Fibroblast of mammary gland (primary cell): ENCODE measurements at regions not wholly inside any gene's neighbourhood (a gene's known extent, or its start where the extent isn't known, plus 50 kb on each side); places are given as distances from the start of the nearest gene placed in this dataset.

Experiments
- DNase-seq: peaks from one replicate; pipeline ENCODE4 v3.0.0-alpha.2; 2010; ENCODE audit warnings: low read depth
- H3K4me3 ChIP-seq: 2 replicates; pipeline ENCODE4 v1.5.1; 2011; ENCODE audit warnings: low read depth, mild to moderate bottlenecking, low read length, moderate library complexity; ENCODE audit not compliant: control insufficient read depth
- TF ChIP-seq, protein P1 (sequence below): conservative IDR thresholded peaks from 2 replicates; pipeline ENCODE4 v1.5.1; 2011; ENCODE audit warnings: low read depth, low read length, inconsistent platforms; ENCODE audit not compliant: control insufficient read depth, insufficient read depth

DNA sequence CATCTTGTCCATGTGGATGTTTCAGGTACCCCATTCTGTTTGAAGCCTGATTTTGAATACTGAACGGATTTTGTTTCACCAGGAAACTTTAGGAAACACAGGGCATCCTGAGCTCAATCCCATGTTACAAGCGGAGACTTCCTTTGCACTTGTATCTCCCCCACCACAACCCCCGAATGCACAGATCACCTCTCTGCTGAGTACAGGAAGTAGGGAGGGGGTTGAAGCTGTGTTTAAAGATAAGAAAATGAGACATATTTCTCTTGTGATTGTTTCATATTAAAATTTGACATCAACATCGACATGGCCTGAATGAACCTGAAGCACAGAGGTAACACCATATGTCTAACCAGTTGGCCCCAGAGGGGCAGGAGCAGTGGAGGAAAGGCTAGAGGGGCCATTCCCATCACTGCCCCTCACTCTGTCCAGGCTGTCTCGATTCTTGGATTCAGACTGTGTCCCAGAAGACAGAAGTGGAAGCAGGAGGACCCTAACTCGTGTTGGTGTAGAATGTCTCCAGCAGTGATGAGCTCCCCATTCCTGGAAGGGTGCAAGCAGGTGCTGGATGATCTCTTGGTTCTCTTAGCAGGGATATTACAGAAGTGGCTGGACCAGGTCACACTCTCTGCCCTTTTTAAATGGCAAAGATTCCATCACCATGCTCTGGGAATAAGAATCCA, 59.6 kb upstream of the IQSEC1 start:
- DNase-seq: no peak
- TF ChIP-seq, protein P1, sequence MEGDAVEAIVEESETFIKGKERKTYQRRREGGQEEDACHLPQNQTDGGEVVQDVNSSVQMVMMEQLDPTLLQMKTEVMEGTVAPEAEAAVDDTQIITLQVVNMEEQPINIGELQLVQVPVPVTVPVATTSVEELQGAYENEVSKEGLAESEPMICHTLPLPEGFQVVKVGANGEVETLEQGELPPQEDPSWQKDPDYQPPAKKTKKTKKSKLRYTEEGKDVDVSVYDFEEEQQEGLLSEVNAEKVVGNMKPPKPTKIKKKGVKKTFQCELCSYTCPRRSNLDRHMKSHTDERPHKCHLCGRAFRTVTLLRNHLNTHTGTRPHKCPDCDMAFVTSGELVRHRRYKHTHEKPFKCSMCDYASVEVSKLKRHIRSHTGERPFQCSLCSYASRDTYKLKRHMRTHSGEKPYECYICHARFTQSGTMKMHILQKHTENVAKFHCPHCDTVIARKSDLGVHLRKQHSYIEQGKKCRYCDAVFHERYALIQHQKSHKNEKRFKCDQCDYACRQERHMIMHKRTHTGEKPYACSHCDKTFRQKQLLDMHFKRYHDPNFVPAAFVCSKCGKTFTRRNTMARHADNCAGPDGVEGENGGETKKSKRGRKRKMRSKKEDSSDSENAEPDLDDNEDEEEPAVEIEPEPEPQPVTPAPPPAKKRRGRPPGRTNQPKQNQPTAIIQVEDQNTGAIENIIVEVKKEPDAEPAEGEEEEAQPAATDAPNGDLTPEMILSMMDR: no peak
- H3K4me3 ChIP-seq: no peak overlapping the region

DNA sequence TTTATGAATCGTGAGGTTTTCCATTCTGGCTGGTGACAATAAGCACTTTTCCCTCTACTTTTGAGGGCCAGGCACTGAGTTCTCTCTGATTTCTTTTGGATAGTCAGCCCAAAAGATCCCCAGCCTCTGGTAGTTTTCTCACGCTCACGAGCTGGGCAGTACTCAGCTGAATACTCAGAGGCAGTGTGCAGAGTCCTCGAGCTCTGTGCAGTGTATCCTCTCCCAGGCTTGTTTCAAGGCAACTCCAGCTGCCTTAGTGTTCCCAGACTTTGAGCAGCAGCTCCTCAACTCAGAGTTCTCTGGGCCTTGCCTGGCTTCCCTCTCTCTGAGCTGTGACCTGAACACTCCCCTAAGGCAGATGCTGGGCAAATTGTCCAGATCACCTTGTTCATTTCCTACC, 59.1 kb upstream of the IQSEC1 start:
- TF ChIP-seq, protein P1: no peak
- DNase-seq: no peak
- H3K4me3 ChIP-seq: no peak overlapping the region

DNA sequence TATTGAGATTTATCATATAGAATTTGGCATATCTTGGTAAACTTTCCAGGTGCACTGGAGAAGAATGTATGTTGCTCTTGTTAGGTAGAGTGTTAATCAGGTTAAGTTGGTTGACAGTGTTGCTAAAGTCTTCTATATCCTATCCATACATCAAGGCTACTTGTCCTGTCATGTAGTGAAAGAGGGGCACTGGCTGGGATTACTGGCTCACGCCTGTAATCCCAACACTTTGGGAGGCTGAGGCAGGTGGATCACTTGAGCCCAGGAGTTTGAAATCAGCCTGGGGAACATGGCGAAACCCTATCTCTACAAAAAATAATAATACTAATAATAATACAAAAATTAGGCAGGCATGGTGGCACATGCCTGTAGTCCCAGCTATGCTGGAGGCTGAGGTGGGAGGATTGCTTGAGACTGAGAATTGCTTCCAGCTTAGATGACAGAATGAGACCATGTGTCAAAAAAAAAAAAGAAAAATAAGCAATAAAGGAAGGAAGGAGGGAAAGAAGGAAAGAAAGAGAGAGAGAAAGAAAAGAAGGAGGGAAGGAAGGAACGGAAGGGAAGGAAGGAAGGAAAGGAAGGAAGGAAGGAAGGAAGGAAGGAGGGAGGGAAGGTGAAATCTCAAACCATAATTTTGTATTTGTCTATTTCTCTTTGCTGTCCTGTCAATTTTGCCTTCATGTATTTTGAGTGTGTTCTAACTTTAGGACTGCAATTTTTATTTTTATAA, 57.4 kb upstream of the IQSEC1 start:
- DNase-seq: no peak
- TF ChIP-seq, protein P1: no peak
- no peak overlapping the region for H3K4me3 ChIP-seq

DNA sequence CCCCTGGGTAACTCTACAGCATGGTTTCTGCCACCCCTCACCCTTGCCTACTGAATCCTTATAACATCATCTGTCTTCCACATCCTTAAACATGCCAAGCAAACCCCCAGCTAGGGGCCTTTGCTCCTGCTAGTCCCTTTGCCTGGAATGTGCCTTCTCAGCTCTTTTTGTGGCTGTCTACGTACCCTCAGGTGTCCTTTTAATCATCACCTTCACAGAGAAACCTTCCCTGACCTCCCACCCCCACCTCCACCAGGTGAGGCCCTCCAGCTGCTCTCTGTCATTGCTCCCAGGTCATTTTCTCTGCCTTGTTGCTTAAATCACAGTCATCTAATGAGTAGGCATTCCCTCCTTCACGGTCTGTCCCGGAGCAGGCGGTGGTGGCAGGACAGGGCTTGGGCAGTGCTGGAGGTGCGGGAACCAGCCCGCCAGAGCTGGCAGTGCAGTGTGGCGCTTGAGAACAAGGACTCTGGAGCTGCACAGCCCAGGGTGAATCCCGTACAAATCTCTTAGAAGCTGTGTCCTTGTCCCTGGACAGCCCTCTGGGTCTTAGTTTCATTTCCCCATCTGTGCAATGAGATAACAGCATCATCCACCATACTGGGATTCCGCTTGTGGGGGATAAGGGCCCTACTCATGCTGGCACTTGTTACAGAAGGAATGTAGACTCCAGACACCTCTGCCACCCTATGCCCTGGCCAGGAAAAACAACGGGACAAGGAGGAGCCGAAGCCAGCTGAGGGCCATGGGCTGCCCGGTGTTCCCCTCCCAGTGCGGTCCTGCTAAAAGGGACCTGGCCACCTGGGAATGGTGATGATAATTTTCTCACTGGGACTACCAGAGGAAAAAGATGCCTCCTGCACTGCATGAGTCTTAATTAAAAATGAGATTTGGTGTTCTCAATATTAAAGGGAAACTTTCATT, 52.1 kb upstream of the IQSEC1 start:
- H3K4me3 ChIP-seq: no peak overlapping the region
- TF ChIP-seq, protein P1: no peak
- no peak for DNase-seq

DNA sequence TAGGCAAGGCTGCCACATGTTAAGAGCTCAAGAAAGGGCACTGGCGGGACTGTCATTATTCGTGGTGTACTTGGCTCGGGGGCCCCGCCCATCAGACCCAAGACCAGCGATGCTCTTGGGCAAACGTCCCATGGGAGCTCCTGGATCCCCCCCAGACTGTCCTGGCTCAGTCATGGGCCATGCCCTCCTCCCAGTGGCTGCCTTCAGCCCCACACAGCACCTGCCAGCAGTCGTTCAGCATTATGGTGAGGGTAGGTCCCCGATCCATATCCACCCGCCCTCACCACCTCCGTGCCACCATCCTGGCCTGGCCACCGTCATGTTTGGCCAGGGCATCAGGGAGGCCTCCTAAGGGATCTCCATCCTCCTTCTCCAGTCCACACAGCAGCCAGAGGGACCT, 51.4 kb upstream of the IQSEC1 start:
- TF ChIP-seq, protein P1: no peak
- H3K4me3 ChIP-seq: no peak overlapping the region
- DNase-seq: no peak

DNA sequence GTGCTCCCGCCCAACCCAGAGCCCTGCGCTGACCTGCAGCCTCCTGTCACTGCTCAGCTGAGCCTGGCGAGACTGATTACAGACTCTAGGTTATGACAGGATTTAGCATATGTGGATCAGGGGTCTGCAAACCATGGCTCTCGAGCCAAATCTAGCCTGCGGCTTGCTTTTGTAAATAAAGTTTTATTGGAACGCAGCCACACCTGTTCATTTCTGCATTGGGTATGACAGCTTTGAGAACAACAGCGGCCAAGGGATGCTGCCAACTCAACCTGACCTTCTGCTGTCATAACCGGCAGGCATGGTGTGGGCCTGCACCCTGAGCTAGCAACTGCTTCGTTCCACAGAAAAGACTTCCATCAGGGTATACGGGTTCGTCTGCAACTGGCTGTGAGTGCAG, 50.5 kb upstream of the IQSEC1 start:
- no peak overlapping the region for H3K4me3 ChIP-seq
- TF ChIP-seq, protein P1: no peak
- DNase-seq: no peak
